ENCODE measurements at regions not wholly inside any gene's neighbourhood (a gene's known extent, or its start where the extent isn't known, plus 50 kb on each side); places are given as distances from the start of the nearest gene placed in this dataset.

DNA sequence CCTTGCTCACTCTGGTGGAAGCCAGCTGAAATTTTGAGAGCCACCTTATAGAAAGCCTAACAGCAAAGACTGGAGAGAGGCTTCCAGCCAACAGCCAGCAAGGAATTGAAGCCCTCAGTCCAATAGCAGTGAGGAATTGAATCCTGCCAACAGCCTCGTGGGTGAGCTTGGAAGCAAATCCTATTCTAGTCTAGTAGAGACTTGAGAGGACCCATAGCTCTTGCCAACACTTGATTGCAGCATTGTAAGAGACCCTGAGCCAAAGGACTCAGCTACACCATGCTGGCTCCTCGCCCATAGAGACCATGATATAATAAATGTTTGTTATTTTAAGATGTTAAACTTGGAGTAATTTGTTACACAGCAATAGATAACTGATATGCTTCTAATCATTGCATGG, 403.0 kb upstream of the TNP1 start:
- TF ChIP-seq, protein P1, sequence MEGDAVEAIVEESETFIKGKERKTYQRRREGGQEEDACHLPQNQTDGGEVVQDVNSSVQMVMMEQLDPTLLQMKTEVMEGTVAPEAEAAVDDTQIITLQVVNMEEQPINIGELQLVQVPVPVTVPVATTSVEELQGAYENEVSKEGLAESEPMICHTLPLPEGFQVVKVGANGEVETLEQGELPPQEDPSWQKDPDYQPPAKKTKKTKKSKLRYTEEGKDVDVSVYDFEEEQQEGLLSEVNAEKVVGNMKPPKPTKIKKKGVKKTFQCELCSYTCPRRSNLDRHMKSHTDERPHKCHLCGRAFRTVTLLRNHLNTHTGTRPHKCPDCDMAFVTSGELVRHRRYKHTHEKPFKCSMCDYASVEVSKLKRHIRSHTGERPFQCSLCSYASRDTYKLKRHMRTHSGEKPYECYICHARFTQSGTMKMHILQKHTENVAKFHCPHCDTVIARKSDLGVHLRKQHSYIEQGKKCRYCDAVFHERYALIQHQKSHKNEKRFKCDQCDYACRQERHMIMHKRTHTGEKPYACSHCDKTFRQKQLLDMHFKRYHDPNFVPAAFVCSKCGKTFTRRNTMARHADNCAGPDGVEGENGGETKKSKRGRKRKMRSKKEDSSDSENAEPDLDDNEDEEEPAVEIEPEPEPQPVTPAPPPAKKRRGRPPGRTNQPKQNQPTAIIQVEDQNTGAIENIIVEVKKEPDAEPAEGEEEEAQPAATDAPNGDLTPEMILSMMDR (optimal IDR thresholded peaks at IDR 0.05 in 1 of 3, IDR thresholded peaks at IDR 0.05 in 1 of 3, conservative IDR thresholded peaks at IDR 0.05 in 1 of 3; ENCODE audit: extremely low read depth in 1 of 3, insufficient read depth in 2 of 3, low read length in 3 of 3): no peak
- TF ChIP-seq EZH2 (IDR thresholded peaks at IDR 0.05; ENCODE audit: low read length): no peak

Measured in keratinocyte (primary cell).